ENCODE measurements at regions not wholly inside any gene's neighbourhood (a gene's known extent, or its start where the extent isn't known, plus 50 kb on each side); places are given as distances from the start of the nearest gene placed in this dataset.

DNA sequence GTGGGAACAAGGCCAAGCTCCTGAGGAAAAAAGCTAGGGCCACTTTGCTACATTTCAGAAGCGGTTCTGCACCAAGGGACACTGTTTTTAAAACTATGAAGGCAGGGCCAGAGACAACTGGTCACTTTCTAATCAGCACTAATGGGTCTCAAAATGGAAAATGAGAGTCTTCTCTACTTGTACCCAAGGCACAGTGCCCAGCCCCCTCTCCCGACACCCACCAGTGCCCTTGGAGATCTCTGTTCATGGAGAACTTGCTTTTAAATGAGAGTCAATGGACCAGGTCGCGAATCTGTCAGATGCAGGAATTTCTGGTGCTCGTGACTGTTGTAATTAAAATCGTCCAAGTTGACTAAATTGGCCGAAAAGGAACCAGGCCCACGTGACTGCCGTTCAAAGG, 591.6 kb downstream of the BCOR start:
- TF ChIP-seq, protein P1, sequence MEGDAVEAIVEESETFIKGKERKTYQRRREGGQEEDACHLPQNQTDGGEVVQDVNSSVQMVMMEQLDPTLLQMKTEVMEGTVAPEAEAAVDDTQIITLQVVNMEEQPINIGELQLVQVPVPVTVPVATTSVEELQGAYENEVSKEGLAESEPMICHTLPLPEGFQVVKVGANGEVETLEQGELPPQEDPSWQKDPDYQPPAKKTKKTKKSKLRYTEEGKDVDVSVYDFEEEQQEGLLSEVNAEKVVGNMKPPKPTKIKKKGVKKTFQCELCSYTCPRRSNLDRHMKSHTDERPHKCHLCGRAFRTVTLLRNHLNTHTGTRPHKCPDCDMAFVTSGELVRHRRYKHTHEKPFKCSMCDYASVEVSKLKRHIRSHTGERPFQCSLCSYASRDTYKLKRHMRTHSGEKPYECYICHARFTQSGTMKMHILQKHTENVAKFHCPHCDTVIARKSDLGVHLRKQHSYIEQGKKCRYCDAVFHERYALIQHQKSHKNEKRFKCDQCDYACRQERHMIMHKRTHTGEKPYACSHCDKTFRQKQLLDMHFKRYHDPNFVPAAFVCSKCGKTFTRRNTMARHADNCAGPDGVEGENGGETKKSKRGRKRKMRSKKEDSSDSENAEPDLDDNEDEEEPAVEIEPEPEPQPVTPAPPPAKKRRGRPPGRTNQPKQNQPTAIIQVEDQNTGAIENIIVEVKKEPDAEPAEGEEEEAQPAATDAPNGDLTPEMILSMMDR (IDR thresholded peaks at IDR 0.05 in 2 of 3, conservative IDR thresholded peaks at IDR 0.05 in 1 of 3; ENCODE audit: borderline replicate concordance in 1 of 3, insufficient read depth in 1 of 3, low read depth in 2 of 3, low read length in 2 of 3), result no peak
- no peak for TF ChIP-seq RAD21 (IDR thresholded peaks at IDR 0.05; ENCODE audit: low read depth)
- no peak for TF ChIP-seq POLR2A (IDR thresholded peaks at IDR 0.05; ENCODE audit: borderline replicate concordance, extremely low read depth, insufficient read depth, insufficient read length)
- TF ChIP-seq, protein P2, sequence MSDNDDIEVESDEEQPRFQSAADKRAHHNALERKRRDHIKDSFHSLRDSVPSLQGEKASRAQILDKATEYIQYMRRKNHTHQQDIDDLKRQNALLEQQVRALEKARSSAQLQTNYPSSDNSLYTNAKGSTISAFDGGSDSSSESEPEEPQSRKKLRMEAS (IDR thresholded peaks at IDR 0.05), result no peak
- TF ChIP-seq JUND (IDR thresholded peaks at IDR 0.05), result no peak
- TF ChIP-seq POLR2AphosphoS5 (IDR thresholded peaks at IDR 0.05; ENCODE audit: low read depth, low read length), result no peak
- no peak for TF ChIP-seq SIN3A (IDR thresholded peaks at IDR 0.05; ENCODE audit: low read depth)
- no peak for TF ChIP-seq ZNF274 (IDR thresholded peaks at IDR 0.05; ENCODE audit: low read depth, low read length)
- TF ChIP-seq TCF7L2 (IDR thresholded peaks at IDR 0.05; ENCODE audit: borderline replicate concordance, extremely low read depth, insufficient read depth, insufficient read length), result no peak
- no peak for TF ChIP-seq EZH2 (IDR thresholded peaks at IDR 0.05)
- TF ChIP-seq, protein P3, sequence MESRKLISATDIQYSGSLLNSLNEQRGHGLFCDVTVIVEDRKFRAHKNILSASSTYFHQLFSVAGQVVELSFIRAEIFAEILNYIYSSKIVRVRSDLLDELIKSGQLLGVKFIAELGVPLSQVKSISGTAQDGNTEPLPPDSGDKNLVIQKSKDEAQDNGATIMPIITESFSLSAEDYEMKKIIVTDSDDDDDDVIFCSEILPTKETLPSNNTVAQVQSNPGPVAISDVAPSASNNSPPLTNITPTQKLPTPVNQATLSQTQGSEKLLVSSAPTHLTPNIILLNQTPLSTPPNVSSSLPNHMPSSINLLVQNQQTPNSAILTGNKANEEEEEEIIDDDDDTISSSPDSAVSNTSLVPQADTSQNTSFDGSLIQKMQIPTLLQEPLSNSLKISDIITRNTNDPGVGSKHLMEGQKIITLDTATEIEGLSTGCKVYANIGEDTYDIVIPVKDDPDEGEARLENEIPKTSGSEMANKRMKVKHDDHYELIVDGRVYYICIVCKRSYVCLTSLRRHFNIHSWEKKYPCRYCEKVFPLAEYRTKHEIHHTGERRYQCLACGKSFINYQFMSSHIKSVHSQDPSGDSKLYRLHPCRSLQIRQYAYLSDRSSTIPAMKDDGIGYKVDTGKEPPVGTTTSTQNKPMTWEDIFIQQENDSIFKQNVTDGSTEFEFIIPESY (IDR thresholded peaks at IDR 0.05; ENCODE audit: extremely low read depth, insufficient replicate concordance, low read length), result no peak
- TF ChIP-seq EZH2phosphoT487 (IDR thresholded peaks at IDR 0.05; ENCODE audit: borderline replicate concordance), result no peak
- no peak for TF ChIP-seq CEBPB (IDR thresholded peaks at IDR 0.05; ENCODE audit: low read depth)
- TF ChIP-seq, protein P4, sequence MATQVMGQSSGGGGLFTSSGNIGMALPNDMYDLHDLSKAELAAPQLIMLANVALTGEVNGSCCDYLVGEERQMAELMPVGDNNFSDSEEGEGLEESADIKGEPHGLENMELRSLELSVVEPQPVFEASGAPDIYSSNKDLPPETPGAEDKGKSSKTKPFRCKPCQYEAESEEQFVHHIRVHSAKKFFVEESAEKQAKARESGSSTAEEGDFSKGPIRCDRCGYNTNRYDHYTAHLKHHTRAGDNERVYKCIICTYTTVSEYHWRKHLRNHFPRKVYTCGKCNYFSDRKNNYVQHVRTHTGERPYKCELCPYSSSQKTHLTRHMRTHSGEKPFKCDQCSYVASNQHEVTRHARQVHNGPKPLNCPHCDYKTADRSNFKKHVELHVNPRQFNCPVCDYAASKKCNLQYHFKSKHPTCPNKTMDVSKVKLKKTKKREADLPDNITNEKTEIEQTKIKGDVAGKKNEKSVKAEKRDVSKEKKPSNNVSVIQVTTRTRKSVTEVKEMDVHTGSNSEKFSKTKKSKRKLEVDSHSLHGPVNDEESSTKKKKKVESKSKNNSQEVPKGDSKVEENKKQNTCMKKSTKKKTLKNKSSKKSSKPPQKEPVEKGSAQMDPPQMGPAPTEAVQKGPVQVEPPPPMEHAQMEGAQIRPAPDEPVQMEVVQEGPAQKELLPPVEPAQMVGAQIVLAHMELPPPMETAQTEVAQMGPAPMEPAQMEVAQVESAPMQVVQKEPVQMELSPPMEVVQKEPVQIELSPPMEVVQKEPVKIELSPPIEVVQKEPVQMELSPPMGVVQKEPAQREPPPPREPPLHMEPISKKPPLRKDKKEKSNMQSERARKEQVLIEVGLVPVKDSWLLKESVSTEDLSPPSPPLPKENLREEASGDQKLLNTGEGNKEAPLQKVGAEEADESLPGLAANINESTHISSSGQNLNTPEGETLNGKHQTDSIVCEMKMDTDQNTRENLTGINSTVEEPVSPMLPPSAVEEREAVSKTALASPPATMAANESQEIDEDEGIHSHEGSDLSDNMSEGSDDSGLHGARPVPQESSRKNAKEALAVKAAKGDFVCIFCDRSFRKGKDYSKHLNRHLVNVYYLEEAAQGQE (IDR thresholded peaks at IDR 0.05; ENCODE audit: low read depth), result no peak

Data from HCT116 (cell line).